GM19328 (cell line): ENCODE measurements at regions not wholly inside any gene's neighbourhood (a gene's known extent, or its start where the extent isn't known, plus 50 kb on each side); places are given as distances from the start of the nearest gene placed in this dataset.

Experiments
- ATAC-seq: cut with Tn5 transposase; IDR thresholded peaks from one replicate; pipeline ENCODE4 v1.9.1; 2021; ENCODE audit warnings: mild to moderate bottlenecking, moderate library complexity; ENCODE audit not compliant: unreplicated experiment

DNA sequence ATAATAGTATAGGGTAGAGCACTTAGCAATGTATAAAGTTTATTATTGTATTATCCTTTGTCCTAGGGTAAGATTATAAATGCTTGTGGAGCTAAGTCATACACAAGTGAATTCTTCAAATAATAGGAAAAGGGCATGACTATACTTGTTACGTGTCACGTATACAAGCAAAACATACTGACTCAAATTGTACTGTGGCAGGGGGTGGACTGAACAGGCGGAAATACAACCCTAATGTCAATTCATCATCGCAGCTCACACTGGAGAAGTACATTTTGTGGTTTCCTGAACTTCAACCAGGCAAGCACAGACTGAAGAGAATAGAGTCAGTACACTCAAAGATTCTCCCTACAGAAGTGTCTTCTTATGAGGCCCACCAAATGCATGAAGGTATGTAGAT is 201.0 kb downstream of the MBD2 start:
- ATAC-seq = no peak

DNA sequence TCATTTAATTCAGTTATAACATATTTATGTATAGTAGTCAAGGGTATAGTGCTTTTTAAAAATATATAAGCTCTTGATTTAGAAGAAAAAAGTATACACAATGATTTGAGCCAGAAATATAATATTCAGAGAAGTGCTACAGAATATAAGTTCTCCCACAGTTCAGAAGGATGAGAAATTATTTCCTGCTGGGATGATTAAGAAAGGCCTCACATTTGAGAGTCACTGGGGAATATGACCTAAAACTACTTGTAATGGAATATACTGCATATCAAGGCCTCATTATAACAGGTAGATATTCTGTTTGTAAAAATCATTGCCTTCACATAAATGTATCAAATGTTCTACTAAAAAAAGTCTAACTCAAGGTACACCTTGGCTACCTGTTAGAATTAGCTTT is 203.5 kb downstream of the MBD2 start:
- no peak for ATAC-seq

DNA sequence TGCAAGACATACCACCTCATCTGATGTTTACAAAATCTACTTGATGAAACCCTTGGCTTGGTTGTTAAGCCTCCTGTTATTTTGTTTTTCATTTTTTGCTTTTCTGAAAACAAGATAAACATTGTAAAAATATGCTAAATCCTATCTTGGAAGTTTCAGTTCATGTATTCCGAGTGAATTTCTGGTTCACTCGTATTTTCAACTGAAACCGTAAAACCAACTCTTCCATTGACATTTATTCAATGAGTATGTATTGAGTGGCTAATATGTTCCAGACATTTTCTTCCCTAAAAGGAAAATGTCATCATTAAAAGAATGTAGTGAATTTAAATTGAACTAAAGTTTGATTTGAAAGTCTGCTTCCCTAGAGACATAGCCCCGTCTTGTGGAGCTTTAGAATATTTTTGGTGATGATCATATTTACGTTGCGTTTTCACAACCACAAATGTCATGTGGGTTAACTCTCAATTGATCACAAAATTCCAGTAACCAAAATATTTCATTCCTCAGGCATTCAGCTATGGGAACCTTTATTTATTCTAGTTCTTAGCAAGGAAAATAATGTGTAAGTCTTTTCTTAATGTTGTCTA is 204.2 kb downstream of the MBD2 start:
- ATAC-seq = no peak

DNA sequence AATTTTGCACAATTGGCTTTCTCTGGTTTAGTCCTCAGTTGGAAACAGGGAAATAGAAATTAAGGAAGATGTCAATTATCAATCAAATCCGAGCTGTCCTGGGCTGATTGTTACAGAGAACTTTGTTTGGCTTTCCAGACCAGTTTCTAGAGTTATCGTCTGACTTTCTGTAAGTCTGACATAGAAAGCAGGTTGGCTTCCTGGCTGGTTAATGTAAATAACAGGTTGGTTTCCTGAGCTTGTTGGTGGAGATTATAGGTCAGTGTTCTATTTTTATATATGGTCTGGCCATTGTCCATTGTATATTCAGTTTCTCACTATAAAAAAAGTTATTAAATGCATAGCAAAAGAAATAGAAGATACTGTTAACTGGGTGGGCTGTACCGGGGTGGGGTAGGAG is 204.8 kb downstream of the MBD2 start:
- no peak for ATAC-seq

DNA sequence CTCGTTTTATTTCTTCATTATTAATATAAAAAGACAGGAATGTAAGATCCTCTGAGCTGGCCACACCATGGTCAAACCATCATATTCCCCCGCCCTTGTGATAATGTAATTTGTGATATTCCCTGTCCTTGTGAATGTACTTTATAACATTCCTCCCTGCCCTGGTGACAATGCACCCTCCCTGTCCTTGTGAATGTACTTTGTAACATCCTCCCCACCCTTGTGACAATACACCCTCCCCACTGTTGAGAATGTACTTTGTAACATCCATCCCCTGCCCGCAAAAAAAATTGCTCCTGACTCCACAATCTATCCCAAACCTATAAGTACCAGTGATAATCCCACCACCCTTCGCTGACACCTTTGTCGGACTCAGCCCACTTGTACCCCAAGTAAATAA is 211.0 kb downstream of the MBD2 start:
- ATAC-seq = no peak

DNA sequence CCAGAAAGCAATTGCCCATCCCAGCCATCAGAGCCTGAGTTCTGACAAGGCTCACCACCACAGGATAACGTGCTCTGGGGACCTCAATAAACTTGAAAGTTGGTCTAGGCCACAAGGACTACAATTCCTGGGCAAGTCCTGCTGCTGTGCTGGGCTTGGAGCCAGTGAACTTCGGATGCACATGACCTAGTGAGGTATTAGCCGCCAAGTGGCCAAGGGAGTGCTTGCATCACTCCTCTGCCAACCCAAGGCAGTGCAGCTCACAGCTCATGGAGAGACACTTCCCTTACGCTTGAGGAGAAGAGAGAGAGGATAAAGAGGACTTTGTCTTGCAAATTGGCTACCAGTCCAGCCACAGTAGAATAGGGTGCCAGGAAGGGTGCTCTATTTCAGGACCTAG is 219.6 kb downstream of the MBD2 start:
- ATAC-seq = no peak

DNA sequence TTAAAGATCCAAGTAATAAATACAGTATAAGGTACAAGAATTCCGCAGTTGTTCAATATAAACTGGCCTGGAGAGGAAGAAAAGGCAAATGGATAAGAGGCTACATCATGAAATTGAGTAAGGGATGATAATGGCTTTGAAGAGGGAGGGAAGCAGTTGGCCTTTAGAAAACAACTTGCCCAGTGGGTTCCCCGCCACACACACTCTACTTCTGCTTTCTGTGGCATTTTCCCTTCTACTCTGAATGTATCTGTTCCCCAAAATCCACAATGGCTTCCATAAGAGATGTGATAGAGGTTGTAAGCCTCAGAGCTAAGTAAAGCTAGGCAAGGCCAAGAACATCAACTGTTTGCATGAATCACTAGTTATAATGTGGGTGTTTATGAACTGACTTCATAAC is 221.3 kb downstream of the MBD2 start:
- ATAC-seq = no peak

DNA sequence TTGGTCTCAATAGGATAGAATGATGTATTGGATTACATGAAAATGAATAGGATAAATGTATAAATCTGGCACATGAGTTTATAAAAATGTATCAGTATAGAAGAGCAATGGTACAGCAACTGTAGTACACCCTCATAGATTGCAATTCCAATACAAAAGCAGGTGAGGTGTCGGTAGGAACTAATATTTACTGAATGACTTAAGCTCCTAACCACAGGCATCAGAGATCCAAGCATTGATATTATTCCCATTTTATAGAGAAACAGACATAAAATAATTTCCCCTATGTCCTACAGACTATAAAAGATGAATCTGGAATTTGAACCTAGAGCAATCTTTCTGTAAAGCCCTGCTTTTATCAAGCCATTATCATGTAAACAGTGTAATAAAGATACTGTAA is 227.4 kb downstream of the MBD2 start:
- ATAC-seq = no peak

DNA sequence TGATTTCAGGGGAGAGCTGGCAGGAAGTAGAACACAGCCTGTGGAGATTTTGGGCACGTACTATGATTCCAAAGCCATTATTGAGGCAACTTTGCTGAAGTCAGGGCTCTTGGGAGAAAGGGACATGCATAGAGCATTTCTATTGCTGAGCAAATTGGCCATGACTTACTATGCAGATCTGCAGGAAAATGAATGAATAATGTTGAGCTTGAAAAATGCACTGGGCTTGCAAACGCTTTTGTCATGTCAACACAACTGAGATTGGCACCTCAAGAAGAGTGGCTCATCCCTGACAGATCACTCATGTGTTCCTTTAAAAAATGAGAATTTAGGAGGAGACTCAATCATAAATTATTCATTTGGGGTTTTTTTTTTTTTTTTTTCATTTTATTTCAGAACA is 230.5 kb downstream of the MBD2 start:
- no peak for ATAC-seq

DNA sequence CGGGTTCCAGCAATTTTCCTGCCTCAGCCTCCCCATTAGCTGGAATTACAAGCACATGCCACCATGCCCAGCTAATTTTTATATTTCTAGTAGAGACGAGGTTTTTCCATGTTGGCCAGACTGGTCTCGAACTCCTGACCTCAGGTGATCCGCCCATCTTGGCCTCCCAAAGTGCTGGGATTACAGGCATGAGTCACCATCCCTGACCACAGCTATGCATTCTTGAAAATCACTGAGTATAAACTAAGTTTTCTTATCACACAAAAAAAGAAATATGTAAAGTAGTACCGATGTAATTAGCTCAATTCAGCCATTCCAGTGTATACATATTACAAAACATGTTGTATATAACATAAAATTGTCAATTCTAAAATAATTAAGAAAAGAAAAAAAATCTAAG is 232.7 kb downstream of the MBD2 start:
- ATAC-seq = no peak

DNA sequence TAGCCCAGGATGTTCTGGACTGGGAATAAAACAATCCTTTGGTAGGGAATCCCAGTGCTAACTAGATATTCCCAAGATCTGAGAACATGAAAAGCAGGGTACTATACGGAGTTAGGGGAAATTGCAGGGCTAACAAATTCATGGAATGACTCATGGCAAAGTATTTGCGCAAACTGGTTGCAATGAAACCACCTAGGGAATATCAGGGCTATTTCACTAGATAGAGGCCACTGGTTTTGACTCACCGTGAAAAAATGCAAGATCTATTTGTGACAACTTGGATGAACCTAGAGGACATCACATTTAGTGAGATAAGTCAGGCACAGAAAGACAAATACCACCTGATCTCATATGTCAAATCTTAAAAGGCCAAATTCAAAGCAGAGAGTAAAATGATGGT is 233.3 kb downstream of the MBD2 start:
- ATAC-seq = no peak

DNA sequence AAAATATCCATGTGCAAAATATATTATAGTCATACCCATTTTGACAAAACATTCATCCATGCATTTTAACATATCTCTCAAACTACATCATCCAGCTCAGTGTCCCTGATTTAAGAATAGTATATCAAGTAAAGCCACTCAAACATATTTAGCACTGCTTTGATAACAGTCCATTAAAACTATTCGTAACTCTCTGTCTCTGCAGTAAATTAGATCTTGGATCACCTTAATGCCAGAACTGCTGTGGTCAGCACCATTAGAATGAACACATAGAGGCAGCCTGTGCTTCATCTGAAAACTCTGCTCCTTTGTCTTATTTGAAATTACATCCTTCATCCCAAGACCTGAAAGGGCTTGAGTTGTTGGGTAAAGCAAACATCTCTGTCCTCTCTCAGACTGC is 234.0 kb downstream of the MBD2 start:
- no peak for ATAC-seq

DNA sequence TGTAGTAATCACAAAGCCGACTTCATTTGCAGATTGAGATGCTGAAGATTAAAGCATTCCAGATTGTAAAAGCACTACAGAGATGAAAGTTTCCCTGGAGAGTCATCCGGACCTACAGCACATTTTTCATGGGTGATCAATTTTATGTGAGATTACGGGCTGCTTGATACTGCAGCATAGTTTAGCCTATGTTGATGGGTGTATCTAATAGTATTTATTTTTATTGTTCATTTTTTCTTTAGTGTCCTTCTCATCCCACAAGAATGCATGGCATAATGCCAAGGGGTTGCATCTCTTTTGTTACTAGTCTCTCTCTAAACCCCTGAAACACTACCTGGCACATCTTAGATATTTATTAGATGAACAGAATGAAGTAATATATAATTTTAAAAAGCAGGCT is 240.4 kb downstream of the MBD2 start:
- no peak for ATAC-seq

DNA sequence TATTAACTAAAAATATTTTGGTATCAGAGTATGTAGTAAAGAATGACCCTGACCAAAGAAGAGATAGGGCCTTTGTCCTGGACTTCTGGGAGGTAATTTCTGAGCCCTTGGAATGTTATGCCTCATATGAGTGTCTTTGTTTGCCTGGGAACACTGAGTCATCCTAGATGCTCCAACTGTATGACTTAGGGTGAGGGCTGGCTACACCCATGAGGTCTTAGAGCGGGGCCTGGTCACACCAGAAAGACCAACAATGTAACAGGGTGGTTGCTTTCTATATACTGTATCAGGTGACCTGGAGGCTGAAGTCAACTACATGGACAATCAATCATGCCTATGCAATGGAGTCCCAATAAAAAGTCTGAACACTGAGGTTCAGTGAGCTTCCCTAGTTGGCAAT is 253.1 kb downstream of the MBD2 start:
- no peak for ATAC-seq

DNA sequence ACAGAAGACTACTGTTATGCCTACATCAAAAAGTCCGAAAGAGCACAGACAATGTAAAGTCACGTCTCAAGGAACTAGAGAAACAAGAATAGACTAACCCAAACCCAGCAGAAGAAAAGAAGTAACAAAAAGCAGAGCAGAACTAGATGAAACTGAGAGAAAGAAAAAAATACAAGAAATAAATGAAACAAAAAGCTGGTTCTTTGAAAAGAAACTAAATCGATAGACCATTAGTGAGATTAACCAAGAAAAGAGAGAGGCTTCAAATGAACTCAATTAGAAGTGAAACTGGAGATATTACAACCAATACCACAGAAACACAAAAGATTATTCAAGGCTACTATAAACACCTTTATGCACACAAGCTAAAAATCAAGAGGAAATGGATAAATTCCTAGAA is 271.8 kb downstream of the MBD2 start:
- ATAC-seq = no peak

DNA sequence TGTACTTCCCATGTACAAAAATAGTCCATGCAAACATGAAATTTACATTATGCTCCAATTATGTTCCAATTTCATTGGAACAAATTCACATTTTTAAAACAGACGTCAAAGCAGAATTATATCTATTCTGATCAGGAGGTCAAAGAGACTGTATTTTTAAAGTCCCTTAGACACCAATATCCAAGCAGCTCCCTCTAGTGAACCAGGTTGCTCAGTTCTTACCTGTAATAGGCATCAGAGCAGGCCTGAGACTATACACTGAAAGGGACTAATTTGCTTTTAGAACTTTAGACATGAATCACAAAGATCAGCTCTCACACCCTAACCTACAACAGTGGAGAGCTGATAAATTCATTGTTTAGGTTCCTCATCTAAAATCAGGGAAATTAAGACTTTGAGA is 273.9 kb downstream of the MBD2 start:
- no peak for ATAC-seq

DNA sequence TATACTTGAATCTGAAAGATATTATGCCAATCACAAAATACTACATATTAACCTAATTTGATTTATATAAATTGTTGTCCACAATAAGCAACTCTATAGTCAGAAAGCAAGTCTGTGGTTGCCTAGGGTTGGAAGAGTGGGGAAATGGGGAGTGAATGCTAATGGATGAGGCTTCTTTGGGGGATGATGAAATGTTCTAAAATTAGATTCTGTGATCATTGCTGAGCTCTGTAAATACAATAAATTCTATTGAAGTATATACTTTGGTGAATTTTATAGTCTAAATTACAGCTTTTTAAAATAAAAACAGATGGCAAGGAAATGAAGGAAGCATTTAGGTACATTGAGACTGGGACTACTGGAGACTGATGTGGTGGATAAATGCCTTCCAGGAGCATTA is 275.5 kb downstream of the MBD2 start:
- ATAC-seq = no peak

DNA sequence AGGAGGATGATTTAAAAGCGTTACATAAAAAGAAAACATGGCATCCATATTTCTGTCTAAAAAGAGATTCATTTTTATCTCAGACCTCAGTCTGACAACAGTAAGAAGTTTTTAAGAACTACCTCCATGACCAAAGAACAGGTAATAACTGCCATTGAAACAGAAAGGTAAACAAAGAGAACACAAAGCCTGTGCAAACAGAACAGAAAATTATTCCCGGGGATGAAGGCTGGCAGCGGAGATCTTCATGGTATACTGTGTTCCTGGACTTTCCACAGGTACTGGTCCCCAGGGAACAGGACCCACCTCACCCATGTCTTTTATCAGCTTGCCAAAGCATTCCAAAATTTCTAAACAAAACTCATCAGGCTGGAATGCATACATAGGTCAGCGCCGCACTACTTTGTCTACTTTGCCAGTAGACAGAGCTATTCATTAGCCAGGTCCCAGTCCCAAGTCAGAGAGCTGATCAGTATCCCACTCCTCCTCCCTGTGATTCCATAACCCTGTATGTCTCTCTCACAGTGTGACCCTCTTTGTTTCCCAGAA is 277.3 kb downstream of the MBD2 start:
- ATAC-seq = no peak

DNA sequence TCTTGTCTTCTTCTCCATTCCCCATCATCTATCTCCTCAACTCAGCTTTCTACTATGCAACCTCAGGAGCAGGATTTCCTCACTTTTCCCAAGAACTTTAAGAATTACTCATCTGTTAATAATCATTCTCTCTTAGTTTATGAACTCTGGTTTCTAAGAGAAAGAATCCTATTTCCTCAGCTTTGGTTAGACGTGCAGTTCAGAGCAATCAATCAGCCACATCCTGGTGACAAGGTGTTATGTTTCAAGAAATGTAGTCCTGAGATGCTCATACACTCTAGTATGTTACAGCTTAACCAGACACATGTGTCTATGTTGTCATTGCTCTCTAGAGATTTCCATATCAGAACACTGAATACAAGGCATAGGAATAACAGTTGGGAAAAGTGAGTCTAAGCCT is 277.9 kb downstream of the MBD2 start:
- no peak for ATAC-seq

DNA sequence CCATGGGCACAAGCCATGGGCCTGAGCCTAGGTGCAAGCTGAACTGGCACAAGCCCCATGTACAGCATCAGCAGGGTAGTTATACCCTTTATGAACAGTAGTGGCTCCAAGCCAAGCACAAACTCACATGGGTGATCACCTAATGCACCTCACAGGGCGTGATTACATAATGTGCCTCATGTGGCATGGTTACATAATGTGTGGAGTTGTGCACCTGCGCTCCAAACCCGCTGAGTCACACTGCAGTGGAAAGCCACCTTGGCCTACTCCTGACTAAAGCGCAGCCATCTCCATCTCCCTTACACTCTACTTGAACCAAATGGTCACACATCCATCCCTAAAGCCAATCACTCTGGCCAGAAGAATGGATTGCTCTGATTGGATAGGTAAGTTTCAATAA is 279.7 kb downstream of the MBD2 start:
- ATAC-seq = no peak

DNA sequence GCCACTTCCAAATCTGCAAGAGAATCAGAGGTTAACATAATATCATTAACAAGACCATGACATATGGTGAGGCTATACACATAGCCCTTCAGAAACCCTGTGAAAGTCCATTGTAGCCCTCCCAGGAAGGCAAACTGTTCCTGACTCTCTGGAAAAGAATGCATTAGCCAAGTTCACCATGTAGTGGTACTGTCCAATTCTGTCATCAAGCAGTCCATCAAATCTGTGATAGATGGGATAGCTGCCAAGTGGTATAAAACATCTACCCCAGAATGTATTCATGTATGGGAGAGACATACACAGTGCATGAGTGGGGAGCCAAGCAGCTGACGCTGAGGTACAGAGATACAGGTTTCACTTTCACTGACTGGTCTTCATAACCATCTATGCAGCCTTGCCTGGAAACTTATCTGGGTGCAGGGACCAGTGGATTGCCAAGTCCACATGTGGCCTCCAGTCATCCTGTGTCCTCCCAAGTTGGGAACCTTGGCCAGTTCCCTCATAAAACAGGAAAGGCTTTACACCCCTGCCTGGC is 281.1 kb downstream of the MBD2 start:
- ATAC-seq = no peak

DNA sequence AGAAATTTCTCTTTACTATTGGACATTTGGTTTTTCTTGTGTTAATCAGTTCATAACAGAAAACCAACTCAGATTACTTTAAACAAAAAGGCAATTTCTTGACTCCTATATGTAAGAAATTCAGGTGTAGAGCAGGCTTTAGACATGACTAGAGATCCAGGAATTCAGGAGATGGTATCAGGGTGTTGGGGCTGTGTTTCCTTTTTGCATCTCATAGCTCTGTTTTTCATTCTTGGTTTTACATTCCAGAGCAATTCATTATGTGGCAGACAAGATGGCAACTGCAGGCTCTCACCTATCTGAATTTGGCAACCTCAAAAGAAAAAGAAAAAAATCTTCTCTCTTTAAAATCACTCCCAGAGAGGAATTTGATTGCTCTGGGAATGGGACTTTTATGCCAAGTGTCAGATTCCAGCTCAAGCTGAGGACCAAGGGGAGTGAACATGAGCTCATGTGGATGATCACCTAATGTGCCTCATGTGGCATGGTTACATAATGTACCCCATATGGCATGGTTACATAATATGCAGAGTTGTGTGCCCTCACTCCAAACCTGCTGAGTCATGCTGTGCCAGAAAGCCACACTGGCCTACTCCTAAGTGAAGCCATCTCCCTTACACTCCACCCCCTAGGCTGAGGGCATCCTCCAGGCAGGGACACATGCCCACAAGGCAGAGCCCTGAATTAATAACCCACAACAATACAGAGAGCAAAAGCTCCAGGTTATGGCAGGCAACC is 282.7 kb downstream of the MBD2 start:
- ATAC-seq = no peak

DNA sequence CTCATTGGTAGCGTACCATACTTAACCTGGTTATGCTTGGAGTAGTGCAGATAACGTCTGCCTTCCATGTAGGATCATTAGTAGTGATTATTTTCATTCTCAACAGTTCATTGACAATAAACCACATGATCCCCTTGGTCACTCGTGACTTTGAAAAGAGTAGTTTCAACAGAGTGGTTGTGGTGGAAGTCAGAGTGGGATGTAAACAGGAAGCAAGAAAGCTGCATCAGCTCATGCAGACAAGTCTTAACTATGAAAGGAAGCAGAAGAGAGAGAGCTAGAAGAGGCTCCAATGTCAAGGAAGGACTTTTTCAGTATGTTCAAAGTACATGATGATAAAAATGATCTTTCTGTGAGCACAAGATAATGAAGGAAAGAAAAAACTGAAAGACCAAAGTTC is 287.4 kb downstream of the MBD2 start:
- no peak for ATAC-seq
